AG08396 (cell line): ENCODE measurements at regions not wholly inside any gene's neighbourhood (a gene's known extent, or its start where the extent isn't known, plus 50 kb on each side); places are given as distances from the start of the nearest gene placed in this dataset.

ENCODE experiments used
- DNase-seq: peaks from one replicate; pipeline ENCODE4 v3.0.0; 2012; ENCODE audit warnings: low spot score, mixed read lengths

DNA sequence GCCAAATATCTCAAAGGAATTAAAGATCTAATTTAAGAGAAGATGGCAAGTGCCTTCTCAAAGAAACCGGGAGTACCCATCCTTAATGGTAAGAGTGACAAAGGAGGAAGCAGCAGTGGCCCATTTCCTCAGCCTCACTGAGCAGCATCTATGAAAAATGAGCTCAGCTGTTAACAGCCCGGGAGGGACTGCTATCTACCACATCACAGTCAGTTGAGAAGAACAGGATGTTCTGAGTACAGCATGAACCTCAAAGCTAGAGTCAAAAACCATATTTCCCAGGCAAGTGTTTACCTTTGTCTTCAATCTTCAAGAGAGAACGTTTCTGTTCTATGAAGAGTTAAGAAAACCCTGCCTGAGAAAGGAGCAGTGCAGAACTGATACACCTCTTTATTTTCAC is 115.0 kb downstream of the BTG1 start:
- DNase-seq: no peak

- no peak for DNase-seq
Measured at GRCh38 chr12:92029902-92030586, 115.6 kb downstream of the BTG1 start.

GRCh38 chr12:92029136-92029535 is 116.5 kb downstream of the BTG1 start:
- no peak for DNase-seq

- no peak for DNase-seq
Measured at GRCh38 chr12:92028441-92028709, 117.3 kb downstream of the BTG1 start.

- DNase-seq: no peak
Measured at GRCh38 chr12:92027701-92028440, 117.8 kb downstream of the BTG1 start.

DNA sequence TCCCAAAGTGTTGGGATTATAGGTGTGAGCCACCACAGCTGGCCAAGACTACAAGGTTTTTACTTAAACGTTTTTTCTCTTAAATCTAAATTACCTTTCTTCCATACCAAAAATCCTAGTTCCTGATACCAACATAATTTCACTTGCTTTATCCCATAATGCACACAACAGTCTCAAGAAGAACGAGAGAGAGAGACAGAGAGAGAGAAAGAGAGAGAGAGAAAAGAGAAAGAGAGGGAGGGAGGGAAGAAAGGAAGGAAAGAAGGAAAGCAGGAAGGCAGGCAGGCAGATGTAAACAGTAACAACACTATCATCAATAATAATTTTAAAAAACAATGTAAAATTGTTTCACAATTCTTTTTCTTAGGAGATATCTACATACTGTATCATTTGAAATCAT is 118.4 kb downstream of the BTG1 start:
- no peak for DNase-seq

- no peak for DNase-seq
Measured at GRCh38 chr12:92025462-92026207, 120.0 kb downstream of the BTG1 start.

GRCh38 chr12:92022093-92022492 is 123.6 kb downstream of the BTG1 start:
- DNase-seq: no peak

DNA sequence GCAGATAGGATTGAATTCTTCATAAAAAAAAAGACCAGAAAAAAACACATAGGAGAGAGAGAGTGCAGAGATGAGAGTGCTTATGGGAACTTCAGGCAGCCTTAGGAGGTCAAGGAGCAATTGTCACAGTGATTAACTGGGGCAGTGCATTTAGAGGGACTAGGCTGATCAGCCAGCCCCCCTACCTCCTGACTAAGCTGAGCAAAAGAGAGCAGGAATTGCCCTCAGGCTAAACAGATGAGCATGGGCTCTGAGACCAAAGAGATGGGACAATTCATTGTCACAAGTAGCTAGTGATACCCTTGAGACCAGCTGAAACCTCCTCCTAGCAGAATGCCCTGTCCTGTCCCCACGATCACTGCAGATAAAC is 124.0 kb downstream of the BTG1 start:
- no peak for DNase-seq

DNA sequence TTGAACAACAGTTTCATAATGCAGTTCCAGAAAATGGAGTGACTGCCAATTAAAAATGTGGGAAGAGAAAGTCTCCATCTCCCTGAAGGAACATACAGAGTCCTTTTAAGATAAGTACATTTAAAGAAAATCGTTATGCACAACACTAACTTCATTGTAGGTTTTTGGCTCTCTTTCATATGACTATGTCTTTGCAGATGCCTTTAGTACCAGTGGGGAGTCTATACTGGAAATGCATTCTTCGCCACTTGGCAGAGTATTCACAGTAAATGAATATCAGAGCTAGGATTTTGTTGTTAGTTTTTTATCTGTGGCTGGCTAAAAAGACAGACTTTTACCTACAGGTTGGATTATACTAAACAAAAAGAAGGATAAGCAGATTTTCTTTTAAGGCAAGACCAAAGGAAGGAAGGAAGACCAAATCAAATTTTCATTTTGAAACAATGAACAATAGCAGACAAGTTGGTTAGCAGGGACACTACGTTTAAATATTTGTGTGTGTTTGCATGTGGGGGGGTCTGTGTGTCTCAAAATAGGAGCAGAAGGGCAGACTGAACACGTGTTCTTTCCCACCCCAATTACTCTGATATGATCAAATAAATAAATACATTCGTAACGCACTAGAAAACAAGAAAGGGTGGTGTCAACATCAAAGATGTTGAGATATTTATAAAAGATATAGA is 124.5 kb downstream of the BTG1 start:
- no peak for DNase-seq

- no peak for DNase-seq
Measured at GRCh38 chr12:92019491-92020277, 126.0 kb downstream of the BTG1 start.

- DNase-seq: no peak
Measured at GRCh38 chr12:92012691-92013090, 133.0 kb downstream of the BTG1 start.

DNA sequence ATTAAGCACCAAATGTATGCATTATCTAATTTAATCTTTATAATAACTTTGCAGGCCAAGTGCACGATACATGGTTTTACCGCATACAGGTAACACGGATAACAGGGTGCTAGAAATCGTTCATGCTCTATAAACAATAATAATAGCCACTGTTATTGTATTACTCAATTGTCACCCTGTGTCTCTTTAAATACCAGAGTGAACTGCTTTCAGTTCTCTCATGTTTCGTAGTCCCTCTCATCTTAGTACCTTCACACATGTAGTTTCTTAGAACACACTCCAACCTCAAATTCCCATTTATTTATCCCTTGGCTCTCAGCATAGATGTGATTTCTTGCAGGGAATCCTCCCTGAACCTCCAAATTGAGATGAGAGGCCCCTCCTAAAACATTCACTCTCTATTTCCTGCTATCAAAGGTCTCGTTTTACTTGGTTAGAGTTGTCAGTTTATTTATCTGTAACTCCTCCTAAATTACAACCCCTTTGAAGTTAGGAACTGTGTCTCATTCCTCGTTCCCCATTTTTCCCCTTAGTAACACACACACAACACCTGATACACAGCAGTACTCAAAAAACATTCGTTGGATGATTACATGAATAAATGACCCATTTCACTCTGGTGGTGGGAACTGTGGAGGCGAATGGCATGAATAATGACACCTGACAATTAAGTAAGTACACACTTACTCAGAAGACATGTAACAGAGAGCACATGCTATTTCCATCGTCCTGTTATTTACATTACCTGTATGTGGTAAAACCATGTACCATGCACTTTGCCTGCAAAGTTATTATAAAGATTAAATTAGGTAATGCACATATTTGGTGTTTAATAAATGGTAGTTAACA is 134.6 kb downstream of the BTG1 start:
- DNase-seq: no peak

DNA sequence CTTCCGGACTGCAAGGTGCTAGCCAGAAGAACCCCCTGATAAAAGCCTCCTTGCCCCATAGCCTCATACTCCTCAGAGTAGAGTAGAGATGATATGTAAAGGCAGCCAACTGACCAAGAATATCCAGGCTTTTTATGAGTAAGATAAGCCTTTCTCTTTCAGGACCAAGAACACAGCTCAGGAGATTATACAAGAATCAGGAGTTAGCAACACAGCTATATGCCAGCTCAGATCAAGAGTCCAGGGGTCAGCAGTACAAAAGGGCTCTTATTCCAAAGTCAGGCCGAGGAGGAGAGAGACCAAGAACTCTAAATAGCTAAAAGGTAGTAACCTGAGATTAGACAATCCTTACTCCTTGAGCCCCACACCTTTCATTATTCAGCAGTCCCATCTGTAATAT is 135.3 kb downstream of the BTG1 start:
- DNase-seq: no peak

DNA sequence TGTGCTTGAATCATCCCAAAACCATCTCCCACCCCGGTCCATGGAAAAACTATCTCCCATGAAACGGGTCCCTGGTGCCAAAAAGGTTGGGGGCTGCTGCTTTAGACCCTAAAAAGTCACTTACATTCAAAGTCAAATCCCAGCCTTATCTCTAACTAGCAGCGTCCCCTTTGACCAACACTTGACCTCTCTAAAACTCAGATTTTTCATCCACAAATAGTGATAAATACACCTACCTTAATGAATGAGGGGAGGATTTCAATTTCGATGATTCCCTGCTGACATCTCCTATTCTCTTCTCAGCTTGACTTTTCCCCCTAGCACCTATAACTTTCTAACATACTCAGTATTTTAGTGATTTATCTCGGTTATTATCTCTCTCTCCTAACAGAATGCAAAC is 137.3 kb downstream of the BTG1 start:
- no peak for DNase-seq

- no peak for DNase-seq
Measured at GRCh38 chr12:92007787-92008186, 137.9 kb downstream of the BTG1 start.

GRCh38 chr12:92003701-92004100 is 141.9 kb downstream of the BTG1 start:
- no peak for DNase-seq

GRCh38 chr12:92002673-92003382 is 142.8 kb downstream of the BTG1 start:
- no peak for DNase-seq

DNA sequence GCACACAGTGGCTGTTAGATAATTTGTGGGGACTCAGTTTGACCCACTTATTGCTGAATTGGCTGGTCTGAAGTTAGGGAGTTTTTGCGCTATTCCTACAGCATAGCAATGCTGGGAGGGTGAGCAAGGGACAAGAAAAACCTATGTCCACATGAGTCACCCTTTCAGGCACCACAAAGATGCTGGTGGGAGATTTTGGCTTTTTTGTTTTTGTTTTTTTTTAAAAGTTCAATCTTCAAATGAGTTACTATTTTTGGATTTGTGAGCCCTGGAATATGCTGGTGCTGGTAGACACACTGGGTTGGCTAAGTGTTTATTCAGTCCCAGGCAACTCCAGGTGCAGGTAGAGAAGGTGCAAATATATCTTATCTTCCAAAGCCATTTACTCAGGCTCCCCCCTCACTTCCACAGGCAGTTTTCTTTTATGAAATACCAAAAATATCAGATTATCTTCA is 143.4 kb downstream of the BTG1 start:
- no peak for DNase-seq

DNA sequence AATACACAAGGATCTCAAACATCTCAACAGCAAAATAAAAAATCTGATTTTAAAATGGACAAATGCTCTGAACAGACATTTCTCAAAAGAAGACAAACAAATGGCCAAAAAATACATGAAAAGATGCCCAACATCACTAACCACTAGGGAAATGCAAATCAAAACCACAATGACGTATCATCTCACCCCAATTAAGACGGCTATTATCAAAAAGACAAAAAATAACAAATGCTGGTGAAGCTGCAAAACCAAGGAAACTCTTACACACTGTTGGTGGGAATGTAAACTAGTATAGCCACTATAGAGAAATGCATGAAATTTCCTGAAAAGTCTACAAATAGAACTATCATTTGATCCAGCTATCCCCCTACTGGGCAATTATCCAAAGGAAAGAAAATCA is 145.0 kb downstream of the BTG1 start:
- DNase-seq: no peak
